ENCODE measurements at regions not wholly inside any gene's neighbourhood (a gene's known extent, or its start where the extent isn't known, plus 50 kb on each side); places are given as distances from the start of the nearest gene placed in this dataset.

DNA sequence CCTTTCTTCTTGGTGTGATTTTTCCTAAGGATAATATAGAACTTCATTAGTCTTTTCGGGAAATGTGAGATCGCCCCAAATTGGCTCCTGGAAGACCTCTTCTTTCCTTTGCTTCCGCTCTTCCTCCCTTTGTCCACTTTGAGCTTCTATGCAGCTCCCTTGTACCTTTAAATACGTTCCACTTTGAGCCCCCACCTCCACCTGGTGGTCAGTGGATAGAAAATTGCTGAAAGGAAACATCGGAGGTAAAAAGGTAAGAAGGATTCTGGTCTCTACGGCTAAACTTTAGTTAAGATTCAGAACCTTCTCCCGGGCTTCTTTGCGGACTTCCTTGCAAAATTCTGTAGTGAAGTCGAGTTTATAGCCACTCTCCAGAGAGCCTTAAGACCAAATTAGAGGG lies 55.0 kb upstream of the TM9SF2 start:
- no peak for DNase-seq (ENCODE audit: low read depth, low spot score)
- Histone ChIP-seq H3K4me3 (ENCODE audit: low read depth, low read length) (no peak overlapping the region), H3K9me3 (ENCODE audit: control insufficient read depth, insufficient read depth, low read length) (no peaks in the 10 kb centered on the region), H3K27me3 (ENCODE audit: control insufficient read depth, insufficient read depth, low read length) (peaks cover 12% of the 10 kb centered on the region), H3K27ac (ENCODE audit: low read depth, low read length) (no peak overlapping the region)
- TF ChIP-seq, protein P1, sequence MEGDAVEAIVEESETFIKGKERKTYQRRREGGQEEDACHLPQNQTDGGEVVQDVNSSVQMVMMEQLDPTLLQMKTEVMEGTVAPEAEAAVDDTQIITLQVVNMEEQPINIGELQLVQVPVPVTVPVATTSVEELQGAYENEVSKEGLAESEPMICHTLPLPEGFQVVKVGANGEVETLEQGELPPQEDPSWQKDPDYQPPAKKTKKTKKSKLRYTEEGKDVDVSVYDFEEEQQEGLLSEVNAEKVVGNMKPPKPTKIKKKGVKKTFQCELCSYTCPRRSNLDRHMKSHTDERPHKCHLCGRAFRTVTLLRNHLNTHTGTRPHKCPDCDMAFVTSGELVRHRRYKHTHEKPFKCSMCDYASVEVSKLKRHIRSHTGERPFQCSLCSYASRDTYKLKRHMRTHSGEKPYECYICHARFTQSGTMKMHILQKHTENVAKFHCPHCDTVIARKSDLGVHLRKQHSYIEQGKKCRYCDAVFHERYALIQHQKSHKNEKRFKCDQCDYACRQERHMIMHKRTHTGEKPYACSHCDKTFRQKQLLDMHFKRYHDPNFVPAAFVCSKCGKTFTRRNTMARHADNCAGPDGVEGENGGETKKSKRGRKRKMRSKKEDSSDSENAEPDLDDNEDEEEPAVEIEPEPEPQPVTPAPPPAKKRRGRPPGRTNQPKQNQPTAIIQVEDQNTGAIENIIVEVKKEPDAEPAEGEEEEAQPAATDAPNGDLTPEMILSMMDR (IDR thresholded peaks at IDR 0.05; ENCODE audit: low read depth, low read length) = peak; percentile 14; the same call in 1 of the 2 replicates
- POLR2A ChIA-PET = interaction anchor here (0.7 kb wide), 1 partner anchor 160 kb away, joined by 10 read pairs; the partner anchor contains the start of gene CLYBL
- CTCF ChIA-PET = interaction anchor here (0.7 to 6.4 kb wide), 7 partner anchors 9 to 269 kb away, joined by 3 to 51 read pairs (median 5); no protein-coding TSS in a partner anchor

- ChIA-PET CTCF (interaction anchor here (1.2 to 6.4 kb wide), 4 partner anchors 11 to 183 kb away, joined by 6 to 51 read pairs (median 10); no protein-coding TSS in a partner anchor), POLR2A (no interaction called here)
- TF ChIP-seq, protein P1 (IDR thresholded peaks at IDR 0.05; ENCODE audit: low read depth, low read length) = no peak
- Histone ChIP-seq H3K27me3 (ENCODE audit: control insufficient read depth, insufficient read depth, low read length) (peaks cover 8% of the 10 kb centered on the region), H3K4me3 (ENCODE audit: low read depth, low read length) (no peak overlapping the region), H3K27ac (ENCODE audit: low read depth, low read length) (no peak overlapping the region), H3K9me3 (ENCODE audit: control insufficient read depth, insufficient read depth, low read length) (no peaks in the 10 kb centered on the region)
- DNase-seq (ENCODE audit: low read depth, low spot score) = no peak
Observed at GRCh38 chr13:99448546-99448945, 52.7 kb upstream of the TM9SF2 start.

DNA sequence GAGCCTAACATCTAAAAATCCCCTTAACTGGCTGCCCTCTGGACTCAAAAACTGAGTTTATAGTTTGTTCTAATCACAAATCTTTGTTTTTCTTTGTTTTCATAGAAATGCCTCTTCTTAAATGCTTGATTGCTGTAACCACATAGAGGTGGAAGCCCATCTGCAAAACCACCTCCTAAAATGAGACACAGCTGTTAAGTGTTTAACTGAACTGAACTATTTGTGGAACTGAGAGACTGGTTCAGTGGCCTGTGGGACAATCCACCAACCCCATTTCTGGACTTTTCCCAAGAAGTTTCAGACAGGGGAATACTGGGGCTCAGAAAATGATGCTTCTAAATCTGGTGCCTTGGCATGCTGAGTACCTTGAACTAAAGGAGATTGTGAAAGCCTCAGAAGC lies 50.9 kb upstream of the TM9SF2 start:
- ChIA-PET POLR2A (no interaction called here), CTCF (interaction anchor here (0.8 to 6.4 kb wide), 4 partner anchors 8 to 184 kb away, joined by 3 to 51 read pairs (median 8); no protein-coding TSS in a partner anchor)
- TF ChIP-seq, protein P1 (IDR thresholded peaks at IDR 0.05; ENCODE audit: low read depth, low read length) = no peak
- no peak overlapping the region for H3K27ac ChIP-seq (ENCODE audit: low read depth, low read length)
- H3K9me3 ChIP-seq (ENCODE audit: control insufficient read depth, insufficient read depth, low read length) = peaks cover 4% of the 10 kb centered on the region; the same call in 1 of the 2 replicates
- DNase-seq (ENCODE audit: low read depth, low spot score) = no peak
- no peak overlapping the region for H3K4me3 ChIP-seq (ENCODE audit: low read depth, low read length)
- peaks cover 8% of the 10 kb centered on the region for H3K27me3 ChIP-seq (ENCODE audit: control insufficient read depth, insufficient read depth, low read length)
